Prostate gland (tissue), 2 donors: ENCODE measurements at regions not wholly inside any gene's neighbourhood (a gene's known extent, or its start where the extent isn't known, plus 50 kb on each side); places are given as distances from the start of the nearest gene placed in this dataset.

Source experiments
- CTCF ChIP-seq, 4 experiments: fragments of 200-600 bp in 2 of 4; fragments of 450-650 bp in 2 of 4; sonication (generic) in 2 of 4; IDR thresholded peaks; 1 replicate in 3 of 4; 2 replicates in 1 of 4; pipeline ENCODE4 v1.5.1; 2016 to 2019; ENCODE audit warnings: antibody characterized with exemption in 4 of 4, mild to moderate bottlenecking in 2 of 4, moderate library complexity in 2 of 4
- POLR2AphosphoS5 ChIP-seq: sonication (generic); formaldehyde crosslinking; IDR thresholded peaks from one replicate; pipeline ENCODE4 v1.6.1; 2017; ENCODE audit warnings: antibody characterized with exemption

- TF ChIP-seq CTCF (IDR thresholded peaks at IDR 0.05) (no peak), POLR2AphosphoS5 (no peak)
Observed at GRCh38 chr4:66920514-66920913, 624.8 kb downstream of the CENPC start.
